Kidney capillary endothelial cell (primary cell): ENCODE measurements at regions not wholly inside any gene's neighbourhood (a gene's known extent, or its start where the extent isn't known, plus 50 kb on each side); places are given as distances from the start of the nearest gene placed in this dataset.
"Not testable (repeated sequence)": the region's sequence is repeated elsewhere in the genome, so short reads cannot be mapped to it uniquely, and the experiment has no call there.

Experiments used
- DNase-seq: peaks from one replicate; pipeline ENCODE4 v3.0.0-alpha.2; 2018; ENCODE audit warnings: low spot score

- no peak for DNase-seq
These were observed 147.9 kb upstream of the FGF13 start for GRCh38 chrX:138859421-138859820.

DNA sequence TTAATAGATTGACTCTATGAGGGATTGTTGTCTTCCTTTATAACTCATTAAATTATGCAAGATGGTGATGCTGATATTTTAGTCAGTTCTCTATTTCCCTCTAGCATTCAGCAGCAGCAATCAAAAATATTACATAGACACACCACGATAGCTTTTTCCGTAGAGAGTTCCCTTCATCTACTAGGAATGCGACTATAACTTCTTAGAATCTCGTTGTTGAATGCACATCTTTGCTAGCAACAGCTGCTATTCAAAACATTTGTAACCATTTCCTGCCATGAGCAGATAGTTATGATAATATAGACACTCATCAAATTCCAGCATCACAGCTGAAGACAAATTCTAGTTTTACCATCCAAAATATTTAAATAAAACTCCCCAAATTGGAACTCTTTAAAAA lies 147.4 kb upstream of the FGF13 start:
- DNase-seq: no peak

GRCh38 chrX:138858438-138858837 lies 146.9 kb upstream of the FGF13 start:
- DNase-seq: peak; percentile 20

GRCh38 chrX:138856881-138857604 lies 145.5 kb upstream of the FGF13 start:
- DNase-seq: no peak

GRCh38 chrX:138853936-138854335 lies 142.4 kb upstream of the FGF13 start:
- no peak for DNase-seq

GRCh38 chrX:138849521-138849920 lies 138.0 kb upstream of the FGF13 start:
- DNase-seq: no peak

GRCh38 chrX:138847930-138848329 lies 136.4 kb upstream of the FGF13 start:
- DNase-seq: peak; percentile 2

GRCh38 chrX:138845786-138846185 lies 134.3 kb upstream of the FGF13 start:
- DNase-seq: no peak

DNA sequence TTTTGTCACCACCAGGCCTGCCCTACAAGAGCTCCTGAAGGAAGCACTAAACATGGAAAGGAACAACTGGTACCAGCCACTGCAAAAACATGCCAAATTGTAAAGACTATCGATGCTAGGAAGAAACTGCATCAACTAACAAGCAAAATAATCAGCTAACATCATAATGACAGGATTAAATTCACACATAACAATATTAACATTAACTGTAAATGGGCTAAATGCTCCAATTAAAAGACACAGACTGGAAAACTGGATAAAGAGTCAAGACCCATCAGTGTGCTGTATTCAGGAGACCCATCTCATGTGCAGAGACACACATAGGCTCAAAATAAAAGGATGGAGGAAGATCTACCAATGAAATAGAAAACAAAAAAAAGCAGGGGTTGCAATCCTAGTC lies 95.9 kb upstream of the FGF13 start:
- DNase-seq: not testable (repeated sequence)

DNA sequence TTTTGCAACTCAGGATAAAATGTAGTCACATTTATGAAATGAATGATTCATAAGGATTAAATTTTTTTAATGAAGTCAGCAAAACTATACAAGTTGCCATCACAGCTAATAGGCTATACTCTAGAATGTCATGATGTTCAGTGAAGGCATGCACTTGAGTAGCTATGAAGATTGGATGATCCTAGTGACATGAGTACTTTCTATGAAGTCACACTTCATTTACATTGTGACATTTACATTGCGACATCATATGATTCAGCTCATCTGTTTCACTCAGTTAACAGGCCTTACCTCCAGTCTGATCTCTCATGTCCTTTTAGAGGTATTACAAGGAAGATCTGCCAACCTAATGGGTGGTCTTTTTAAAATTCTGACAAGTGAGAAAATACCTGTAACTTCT lies 82.7 kb upstream of the FGF13 start:
- DNase-seq: no peak

DNA sequence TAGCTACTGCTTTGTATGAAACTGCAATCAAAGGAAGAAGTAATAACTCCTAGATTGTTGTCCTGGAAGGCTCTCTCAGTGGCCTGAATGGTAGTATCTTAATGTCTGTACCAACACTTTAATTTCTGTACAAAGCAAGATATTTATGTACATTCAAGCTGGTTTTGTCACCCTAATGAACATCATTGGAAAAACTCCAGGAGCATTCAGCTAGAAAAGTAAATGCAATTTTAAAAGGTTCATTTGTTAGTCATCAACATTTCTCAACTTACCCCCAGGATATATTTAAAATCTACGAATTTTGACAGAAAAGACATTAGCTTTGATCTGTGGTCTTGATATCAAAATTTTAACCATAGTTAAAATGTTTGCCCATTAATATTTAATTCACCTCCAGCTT lies 80.0 kb upstream of the FGF13 start:
- no peak for DNase-seq

DNA sequence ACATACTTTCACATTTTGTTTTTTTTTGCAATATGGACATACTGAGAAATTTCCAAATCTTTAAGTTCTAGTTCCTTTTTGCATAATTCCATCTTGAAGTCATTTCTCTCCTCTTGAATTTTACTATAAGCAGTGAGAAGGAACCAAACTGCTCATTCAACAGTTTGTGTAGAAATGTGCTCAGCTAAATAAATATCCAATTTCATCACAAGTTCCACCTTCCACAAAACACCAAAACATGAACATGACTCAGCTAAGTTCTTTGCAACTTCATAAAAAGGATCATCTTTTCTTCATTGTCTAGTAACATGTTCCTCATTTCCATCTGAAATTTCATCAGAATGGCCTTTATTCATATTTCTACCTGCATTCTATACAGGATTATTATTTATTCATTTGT lies 77.3 kb upstream of the FGF13 start:
- no peak for DNase-seq

GRCh38 chrX:138778576-138778909 lies 67.0 kb upstream of the FGF13 start:
- not testable (repeated sequence) for DNase-seq

GRCh38 chrX:138777908-138778575 lies 66.5 kb upstream of the FGF13 start:
- not testable (repeated sequence) for DNase-seq

DNA sequence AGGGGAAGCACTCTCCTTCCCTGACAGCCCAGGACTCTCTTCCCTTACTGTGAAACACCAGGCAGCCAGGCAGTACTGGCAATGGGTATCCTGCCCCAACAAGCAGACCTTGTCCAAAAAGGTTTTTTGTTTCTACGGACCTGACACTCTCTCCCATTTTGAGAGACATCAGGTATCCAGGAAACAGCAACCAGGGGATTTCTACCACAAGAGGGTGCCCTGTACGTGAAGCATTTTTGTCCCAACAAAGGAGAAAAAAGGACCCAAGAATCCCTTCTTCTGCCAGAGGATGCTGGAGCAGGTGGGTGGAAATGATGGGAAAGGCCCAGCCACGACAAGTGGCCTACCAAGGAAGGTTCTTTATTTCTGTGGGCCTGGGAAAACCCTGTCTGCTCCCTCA lies 65.7 kb upstream of the FGF13 start:
- DNase-seq: no peak

GRCh38 chrX:138775517-138775916 lies 64.0 kb upstream of the FGF13 start:
- peak; percentile 34 for DNase-seq

DNA sequence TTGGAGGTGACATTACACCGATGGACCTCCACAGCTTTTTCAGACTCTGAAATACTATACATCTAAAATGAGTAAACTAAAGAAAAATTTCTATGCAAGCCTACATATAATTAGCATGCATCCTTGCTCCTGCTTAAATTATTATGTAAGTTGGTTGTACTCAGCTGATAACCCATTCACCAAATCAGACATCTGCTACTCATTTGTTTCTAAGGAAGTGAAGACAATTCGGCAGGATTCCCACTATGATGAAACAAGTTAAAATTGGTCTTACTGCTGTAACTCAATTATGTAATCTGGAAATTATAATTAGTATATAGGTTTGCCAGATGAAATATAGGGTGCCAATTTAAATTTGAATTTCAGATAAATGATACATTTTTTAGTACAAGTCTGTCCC lies 59.5 kb upstream of the FGF13 start:
- DNase-seq: no peak

DNA sequence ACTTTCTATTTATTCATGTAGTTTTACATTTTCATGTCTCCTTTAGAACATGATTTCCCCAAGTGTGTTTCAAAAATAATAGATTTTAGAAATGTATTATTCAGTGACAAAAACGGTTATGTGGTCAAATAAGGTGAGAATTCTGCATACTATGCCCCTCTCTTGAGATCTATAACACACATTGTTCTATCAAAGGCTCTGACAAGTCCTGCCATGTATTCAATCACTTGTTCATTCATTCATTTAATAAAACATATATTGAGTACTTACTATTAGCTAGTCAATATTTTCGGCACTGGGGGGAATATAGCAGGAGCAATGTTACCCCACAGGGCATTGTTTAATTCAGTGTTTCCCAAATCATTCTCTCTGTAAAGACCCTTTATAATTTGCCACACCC lies 58.4 kb upstream of the FGF13 start:
- DNase-seq: no peak

DNA sequence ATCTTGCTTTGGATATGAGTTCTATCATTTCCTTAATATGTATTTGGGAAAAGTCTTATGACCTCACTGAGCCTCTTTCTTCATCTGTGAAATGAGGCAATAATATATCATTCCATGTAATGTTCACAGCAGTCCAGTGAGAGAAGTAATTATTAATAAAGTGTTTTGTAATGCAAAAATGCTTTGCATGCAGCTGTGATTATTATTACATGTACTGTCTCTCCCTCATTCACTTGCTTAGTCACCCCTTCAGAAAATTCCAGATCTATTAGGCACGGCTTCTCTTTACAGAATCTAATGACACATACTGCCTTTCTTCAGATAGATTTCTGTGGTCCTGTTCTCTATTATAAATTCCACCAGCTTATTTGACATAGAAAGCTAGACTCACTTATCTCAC lies 53.5 kb upstream of the FGF13 start:
- no peak for DNase-seq

DNA sequence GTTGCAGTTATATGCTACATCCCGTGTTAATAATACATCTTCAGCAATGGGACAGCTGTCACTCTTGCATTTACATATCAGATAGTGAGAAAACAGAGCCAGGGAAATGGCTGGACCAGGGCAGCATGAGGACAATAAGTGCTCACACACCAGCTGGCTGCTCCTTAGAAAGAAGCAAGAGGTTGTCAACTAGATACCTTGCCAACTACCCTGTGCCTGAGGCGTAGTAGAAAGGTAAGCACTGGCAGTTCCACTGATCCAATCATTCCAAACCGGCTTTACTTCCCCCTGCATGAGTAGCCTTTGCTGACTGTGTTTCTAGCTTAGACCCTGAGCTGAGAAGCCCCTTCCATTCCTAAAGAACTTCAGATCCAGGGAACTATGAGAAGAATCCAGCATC lies 52.2 kb upstream of the FGF13 start:
- DNase-seq: no peak

GRCh38 chrX:138761380-138761779 lies 49.9 kb upstream of the FGF13 start:
- no peak for DNase-seq
